HepG2 (cell line): ENCODE measurements at regions not wholly inside any gene's neighbourhood (a gene's known extent, or its start where the extent isn't known, plus 50 kb on each side); places are given as distances from the start of the nearest gene placed in this dataset.

Source experiments
- ARHGAP35 ChIP-seq: sonication (generic); formaldehyde crosslinking; IDR thresholded peaks from 2 replicates; pipeline ENCODE4 v1.9.0; 2022; ENCODE audit warnings: mild to moderate bottlenecking, inconsistent platforms, moderate library complexity, missing genetic modification reagents, borderline replicate concordance
- ARNT ChIP-seq: fragments of 450-650 bp; IDR thresholded peaks from 2 replicates; pipeline ENCODE4 v1.6.1; 2017
- CSRNP2 ChIP-seq: sonication (generic); formaldehyde crosslinking; conservative IDR thresholded peaks from 2 replicates; pipeline ENCODE4 v1.8.0; 2022; ENCODE audit warnings: low read depth, missing genetic modification reagents
- DNMT3B ChIP-seq: conservative IDR thresholded peaks from 2 replicates; pipeline ENCODE4 v1.6.1; 2016; ENCODE audit warnings: missing biosample characterization, control low read depth
- E2F5 ChIP-seq: sonication (generic); formaldehyde crosslinking; conservative IDR thresholded peaks from 2 replicates; pipeline ENCODE4 v1.4.0; 2020; ENCODE audit warnings: missing genetic modification reagents
- FOSL1 ChIP-seq: sonication (generic); formaldehyde crosslinking; IDR thresholded peaks from 2 replicates; pipeline ENCODE4 v1.9.0; 2021; ENCODE audit warnings: missing genetic modification reagents, borderline replicate concordance
- FOSL2 ChIP-seq: sonication (generic); formaldehyde crosslinking; IDR thresholded peaks from 2 replicates; pipeline ENCODE4 v1.4.0; 2020; ENCODE audit warnings: missing genetic modification reagents
- FOXO1 ChIP-seq: sonication (generic); formaldehyde crosslinking; IDR thresholded peaks from 2 replicates; pipeline ENCODE4 v1.4.0; 2020; ENCODE audit warnings: missing genetic modification reagents
- FOXP1 ChIP-seq, 2 experiments: fragments of 450-650 bp in 1 of 2; IDR thresholded peaks; 2 replicates each; pipeline ENCODE4 v1.6.1; 2017 to 2018; ENCODE audit warnings: antibody characterized with exemption in 1 of 2
- HNF4G ChIP-seq, 2 experiments: sonication (generic) in 1 of 2; formaldehyde crosslinking in 1 of 2; IDR thresholded peaks; 2 replicates each; pipeline versions ENCODE4 v1.4.0 to v1.6.1; 2011 to 2020; ENCODE audit warnings: borderline replicate concordance in 2 of 2, low read depth in 2 of 2, mild to moderate bottlenecking in 2 of 2, low read length in 1 of 2, missing genetic modification reagents in 1 of 2, moderate library complexity in 1 of 2
- KLF9 ChIP-seq: IDR thresholded peaks from 2 replicates; pipeline ENCODE4 v1.6.1; 2016; ENCODE audit warnings: low read depth
- MATR3 ChIP-seq: sonication (generic); formaldehyde crosslinking; IDR thresholded peaks from 2 replicates; pipeline ENCODE4 v1.4.0; 2020; ENCODE audit warnings: missing genetic modification reagents
- MZF1 ChIP-seq: sonication (generic); formaldehyde crosslinking; IDR thresholded peaks from 2 replicates; pipeline ENCODE4 v1.8.1; 2023; ENCODE audit warnings: mild to moderate bottlenecking, missing genetic modification reagents, borderline replicate concordance
- SIN3A ChIP-seq: IDR thresholded peaks from 2 replicates; pipeline ENCODE4 v1.6.1; 2011; ENCODE audit warnings: low read depth, mild to moderate bottlenecking, control low read depth, low read length, borderline replicate concordance
- SKIL ChIP-seq: sonication (generic); formaldehyde crosslinking; IDR thresholded peaks from 2 replicates; pipeline ENCODE4 v1.8.0; 2022; ENCODE audit warnings: missing genetic modification reagents, mild to moderate bottlenecking, moderate library complexity, borderline replicate concordance
- STAT6 ChIP-seq: sonication (generic); formaldehyde crosslinking; IDR thresholded peaks from 2 replicates; pipeline ENCODE4 v1.4.0; 2020; ENCODE audit warnings: missing genetic modification reagents, mild to moderate bottlenecking, borderline replicate concordance
- TMF1 ChIP-seq: sonication (generic); formaldehyde crosslinking; IDR thresholded peaks from 2 replicates; pipeline ENCODE4 v1.8.1; 2022; ENCODE audit warnings: low read depth, missing genetic modification reagents
- ZNF430 ChIP-seq: sonication (generic); formaldehyde crosslinking; IDR thresholded peaks from 2 replicates; pipeline ENCODE4 v1.9.0; 2021; ENCODE audit warnings: mild to moderate bottlenecking, missing genetic modification reagents
- ZNF451 ChIP-seq: sonication (generic); formaldehyde crosslinking; IDR thresholded peaks from 2 replicates; pipeline ENCODE4 v1.5.0; 2020; ENCODE audit warnings: mild to moderate bottlenecking, missing genetic modification reagents
- ZNF513 ChIP-seq: sonication (generic); formaldehyde crosslinking; conservative IDR thresholded peaks from 2 replicates; pipeline ENCODE4 v1.5.0; 2020; ENCODE audit warnings: missing genetic modification reagents
- ZNF672 ChIP-seq: sonication (generic); formaldehyde crosslinking; IDR thresholded peaks from 2 replicates; pipeline ENCODE4 v1.8.1; 2022; ENCODE audit warnings: missing genetic modification reagents
- ZNF891 ChIP-seq: sonication (generic); formaldehyde crosslinking; IDR thresholded peaks from 2 replicates; pipeline ENCODE4 v1.5.0; 2020; ENCODE audit warnings: mild to moderate bottlenecking, missing genetic modification reagents

- TF ChIP-seq SKIL (CRISPR knock-in tag): no peak
- no peak for TF ChIP-seq CSRNP2 (CRISPR knock-in tag)
- 0 out of 2 replicates have a peak, but pooled peaks have one; percentile 27 for TF ChIP-seq SIN3A
- no peak for TF ChIP-seq FOXP1 (IDR thresholded peaks at IDR 0.05)
- peak; percentile 88 for TF ChIP-seq FOXP1 (CRISPR knock-in tag; IDR thresholded peaks at IDR 0.05)
- TF ChIP-seq ZNF891 (CRISPR knock-in tag): no peak
- TF ChIP-seq ZNF513: no peak
- TF ChIP-seq MZF1 (CRISPR knock-in tag): no peak
- TF ChIP-seq FOSL1 (CRISPR knock-in tag): no peak
- TF ChIP-seq E2F5 (CRISPR knock-in tag): no peak
- TF ChIP-seq FOXO1 (CRISPR knock-in tag): peak; percentile 87
- TF ChIP-seq MATR3 (CRISPR knock-in tag): no peak
- TF ChIP-seq FOSL2: no peak
- TF ChIP-seq ZNF451 (CRISPR knock-in tag): no peak
- TF ChIP-seq ARNT: no peak
- TF ChIP-seq TMF1: no peak
- TF ChIP-seq KLF9 (CRISPR knock-in tag): no peak
- no peak for TF ChIP-seq STAT6 (CRISPR knock-in tag)
- no peak for TF ChIP-seq ZNF672
- no peak for TF ChIP-seq DNMT3B (CRISPR knock-in tag)
- no peak for TF ChIP-seq ZNF430 (CRISPR knock-in tag)
- TF ChIP-seq ARHGAP35 (CRISPR knock-in tag): no peak
- peak; percentile 84 for TF ChIP-seq HNF4G (IDR thresholded peaks at IDR 0.05; ENCODE audit: borderline replicate concordance, low read depth, low read length)
- no peak for TF ChIP-seq HNF4G (CRISPR knock-in tag; IDR thresholded peaks at IDR 0.05; ENCODE audit: borderline replicate concordance, low read depth)
Measured at GRCh38 chr12:130043685-130044406, 118.4 kb upstream of the FZD10 start (continued).
